ENCODE measurements at regions not wholly inside any gene's neighbourhood (a gene's known extent, or its start where the extent isn't known, plus 50 kb on each side); places are given as distances from the start of the nearest gene placed in this dataset.

DNA sequence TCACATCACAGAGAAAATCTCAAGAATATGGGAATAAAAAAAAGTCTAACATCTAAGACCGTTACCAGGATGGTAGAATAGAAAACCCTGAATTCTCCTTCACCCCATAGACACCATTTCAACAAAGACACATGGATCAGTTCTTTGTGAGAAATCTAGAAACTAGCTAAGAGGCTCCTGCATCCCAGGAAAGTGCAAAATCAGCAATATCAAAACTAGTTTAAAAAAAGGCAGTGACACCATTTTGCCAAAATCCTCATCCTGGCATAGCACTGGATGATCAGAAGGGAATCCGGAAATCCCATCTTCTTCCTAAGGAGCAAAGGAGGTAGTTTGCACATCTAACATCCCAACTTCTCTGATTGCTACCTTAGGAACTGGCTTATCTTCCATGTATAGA, 88.9 kb upstream of the MAGEE2 start:
- intact Hi-C loops (cut with DNase I; ENCODE audit: low total_unique reads), result no loop called here
- no peak for DNase-seq
- Histone ChIP-seq H3K4me3 (no peak overlapping the region), H3K9me3 (no peaks in the 10 kb centered on the region), H3K4me1 (no peaks in the 10 kb centered on the region), H3K27ac (no peak overlapping the region), H3K36me3 (ENCODE audit: low read depth, missing control alignments) (no peaks in the 10 kb centered on the region), H3K27me3 (no peaks in the 10 kb centered on the region)
- WGBS, 2 donors, result 53 to 70% methylated on average over 2 of the region's 2 CpGs
- TF ChIP-seq, protein P1, sequence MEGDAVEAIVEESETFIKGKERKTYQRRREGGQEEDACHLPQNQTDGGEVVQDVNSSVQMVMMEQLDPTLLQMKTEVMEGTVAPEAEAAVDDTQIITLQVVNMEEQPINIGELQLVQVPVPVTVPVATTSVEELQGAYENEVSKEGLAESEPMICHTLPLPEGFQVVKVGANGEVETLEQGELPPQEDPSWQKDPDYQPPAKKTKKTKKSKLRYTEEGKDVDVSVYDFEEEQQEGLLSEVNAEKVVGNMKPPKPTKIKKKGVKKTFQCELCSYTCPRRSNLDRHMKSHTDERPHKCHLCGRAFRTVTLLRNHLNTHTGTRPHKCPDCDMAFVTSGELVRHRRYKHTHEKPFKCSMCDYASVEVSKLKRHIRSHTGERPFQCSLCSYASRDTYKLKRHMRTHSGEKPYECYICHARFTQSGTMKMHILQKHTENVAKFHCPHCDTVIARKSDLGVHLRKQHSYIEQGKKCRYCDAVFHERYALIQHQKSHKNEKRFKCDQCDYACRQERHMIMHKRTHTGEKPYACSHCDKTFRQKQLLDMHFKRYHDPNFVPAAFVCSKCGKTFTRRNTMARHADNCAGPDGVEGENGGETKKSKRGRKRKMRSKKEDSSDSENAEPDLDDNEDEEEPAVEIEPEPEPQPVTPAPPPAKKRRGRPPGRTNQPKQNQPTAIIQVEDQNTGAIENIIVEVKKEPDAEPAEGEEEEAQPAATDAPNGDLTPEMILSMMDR (IDR thresholded peaks at IDR 0.05), result no peak
- no peak for TF ChIP-seq POLR2A (IDR thresholded peaks at IDR 0.05)

DNA sequence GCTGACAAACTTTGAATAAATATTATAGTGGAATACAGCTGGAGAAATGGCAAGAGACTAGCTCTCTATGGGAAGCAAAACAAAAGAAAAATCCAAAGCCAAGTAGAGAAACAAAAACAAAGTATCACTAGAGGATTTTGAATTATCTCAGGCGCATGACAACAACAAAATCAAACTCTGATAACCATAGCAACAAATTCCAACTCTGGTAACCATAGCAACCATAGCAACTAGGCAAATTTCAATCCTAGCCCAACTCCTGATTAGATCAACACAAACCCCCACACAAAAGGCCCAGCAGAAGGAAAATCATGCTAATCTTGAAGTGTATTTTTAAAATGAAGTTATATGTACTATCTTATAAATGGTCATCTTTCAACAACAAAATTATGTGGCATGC, 98.4 kb upstream of the MAGEE2 start:
- Histone ChIP-seq H3K4me1 (no peaks in the 10 kb centered on the region), H3K36me3 (ENCODE audit: low read depth, missing control alignments) (no peaks in the 10 kb centered on the region), H3K27me3 (no peaks in the 10 kb centered on the region), H3K9me3 (no peaks in the 10 kb centered on the region), H3K27ac (no peak overlapping the region), H3K4me3 (no peak overlapping the region)
- intact Hi-C loops (cut with DNase I; ENCODE audit: low total_unique reads), result no loop called here
- TF ChIP-seq, protein P1 (IDR thresholded peaks at IDR 0.05), result no peak
- no peak for TF ChIP-seq POLR2A (IDR thresholded peaks at IDR 0.05)
- WGBS, 2 donors, result 14 to 26% methylated on average over 1 of the region's 1 CpG
- no peak for DNase-seq

DNA sequence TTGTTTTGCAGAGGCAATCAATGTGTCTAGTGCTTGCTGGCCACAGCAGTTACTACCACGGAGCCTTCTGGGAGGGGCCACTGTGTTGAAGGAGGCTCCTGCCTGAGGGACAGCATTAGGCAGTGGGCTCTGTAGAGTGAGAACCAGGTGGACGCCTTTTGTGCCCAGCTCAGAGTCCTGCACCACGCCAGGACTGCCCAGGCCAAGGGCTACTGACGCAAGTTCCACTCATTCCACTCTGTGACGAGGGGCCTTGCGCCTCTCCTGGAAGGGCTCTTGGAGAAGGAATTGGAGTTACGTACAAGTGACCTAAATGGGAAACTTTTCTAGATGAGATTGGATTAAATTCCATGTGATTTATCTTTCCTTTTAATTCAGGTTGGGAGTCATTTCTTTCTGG, 102.8 kb upstream of the MAGEE2 start:
- no peaks in the 10 kb centered on the region for H3K4me1 ChIP-seq
- intact Hi-C loops (cut with DNase I; ENCODE audit: low total_unique reads), result no loop called here
- no peaks in the 10 kb centered on the region for H3K36me3 ChIP-seq (ENCODE audit: low read depth, missing control alignments)
- no peak overlapping the region for H3K27ac ChIP-seq
- no peaks in the 10 kb centered on the region for H3K9me3 ChIP-seq
- TF ChIP-seq POLR2A (IDR thresholded peaks at IDR 0.05), result no peak
- TF ChIP-seq, protein P1 (IDR thresholded peaks at IDR 0.05), result no peak
- no peaks in the 10 kb centered on the region for H3K27me3 ChIP-seq
- 87 to 89% methylated on average over 6 to 7 of the region's 7 CpGs for WGBS, 2 donors
- no peak overlapping the region for H3K4me3 ChIP-seq
- no peak for DNase-seq

DNA sequence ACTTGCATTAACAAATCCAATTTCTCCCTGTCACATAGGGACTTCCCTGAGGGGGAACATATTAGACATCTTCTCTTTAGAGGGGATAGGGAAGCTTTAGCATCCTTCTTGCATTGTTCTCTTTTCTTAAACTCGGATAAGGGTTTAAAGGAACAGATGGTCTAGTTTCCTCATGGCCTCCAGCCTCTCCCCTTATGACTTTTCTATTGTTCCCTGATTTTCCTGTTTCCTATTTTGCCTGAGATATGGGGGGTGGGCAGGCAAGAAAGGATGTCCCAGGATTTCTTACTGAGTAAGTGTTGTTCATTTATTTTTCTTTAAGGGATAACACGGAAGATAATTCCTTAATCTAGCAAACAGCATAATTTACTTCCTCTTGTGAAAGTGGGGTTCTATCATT, 107.7 kb upstream of the MAGEE2 start:
- no peak for TF ChIP-seq POLR2A (IDR thresholded peaks at IDR 0.05)
- TF ChIP-seq, protein P1 (IDR thresholded peaks at IDR 0.05), result no peak
- Histone ChIP-seq H3K27me3 (no peaks in the 10 kb centered on the region), H3K36me3 (ENCODE audit: low read depth, missing control alignments) (no peaks in the 10 kb centered on the region), H3K4me1 (no peaks in the 10 kb centered on the region), H3K27ac (no peak overlapping the region), H3K9me3 (no peaks in the 10 kb centered on the region), H3K4me3 (no peak overlapping the region)
- whole genome bisulfite sequencing, 2 donors, result 48 to 60% methylated on average over 2 of the region's 2 CpGs
- DNase-seq, result no peak
- intact Hi-C loops (cut with DNase I; ENCODE audit: low total_unique reads), result no loop called here

DNA sequence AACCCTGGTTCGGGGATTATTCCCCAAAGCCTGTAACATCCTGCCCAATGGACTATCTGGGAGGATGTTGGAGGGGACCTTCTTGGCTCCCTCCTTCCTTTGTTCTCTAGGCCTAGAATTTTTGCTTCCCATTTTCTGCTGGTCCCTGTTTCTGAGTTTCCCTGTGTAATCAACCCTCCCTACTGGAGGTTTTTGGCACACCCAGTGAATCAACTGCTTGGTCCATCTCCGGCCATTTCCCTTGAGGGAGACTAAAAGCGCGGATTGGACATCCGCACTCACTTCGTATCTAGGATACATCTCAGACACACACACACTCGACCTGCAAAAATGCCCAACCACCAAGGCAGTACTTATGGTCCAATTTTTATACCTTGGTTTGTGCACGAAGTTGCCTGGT, 108.2 kb upstream of the MAGEE2 start:
- Histone ChIP-seq H3K27me3 (no peaks in the 10 kb centered on the region), H3K9me3 (no peaks in the 10 kb centered on the region), H3K4me3 (no peak overlapping the region), H3K4me1 (no peaks in the 10 kb centered on the region), H3K27ac (no peak overlapping the region), H3K36me3 (ENCODE audit: low read depth, missing control alignments) (no peaks in the 10 kb centered on the region)
- intact Hi-C loops (cut with DNase I; ENCODE audit: low total_unique reads), result no loop called here
- 58 to 76% methylated on average over 7 to 8 of the region's 8 CpGs for WGBS, 2 donors
- DNase-seq, result no peak
- no peak for TF ChIP-seq POLR2A (IDR thresholded peaks at IDR 0.05)
- TF ChIP-seq, protein P1 (IDR thresholded peaks at IDR 0.05), result no peak
